Spleen (tissue), 7 donors: ENCODE measurements at regions not wholly inside any gene's neighbourhood (a gene's known extent, or its start where the extent isn't known, plus 50 kb on each side); places are given as distances from the start of the nearest gene placed in this dataset.

Source experiments
- POLR2AphosphoS5 ChIP-seq, 3 donors: sonication (generic); formaldehyde crosslinking; IDR thresholded peaks; one replicate each; pipeline ENCODE4 v1.5.1; 2017; ENCODE audit warnings: antibody characterized with exemption in 3 of 3
- TF ChIP-seq, protein P1 (sequence below), 11 experiments: fragments of 200-600 bp in 7 of 11; fragments of 450-650 bp in 4 of 11; sonication (generic) in 4 of 11; IDR thresholded peaks in 8 of 11; conservative IDR thresholded peaks in 3 of 11; 1 replicate in 7 of 11; 2 replicates in 4 of 11; pipeline versions ENCODE4 v1.4.0 to v1.8.0; 2016 to 2021; ENCODE audit warnings: antibody characterized with exemption in 11 of 11, inconsistent platforms in 4 of 11, mild to moderate bottlenecking in 1 of 11
- donor health status: DM: no; HTN: no; CAD: no; lungs with moderate emphysema.
- donor health status: DM: no; HTN: no; CAD: no.
- donor health status: DM: no; HTN: no; CAD: no.

DNA sequence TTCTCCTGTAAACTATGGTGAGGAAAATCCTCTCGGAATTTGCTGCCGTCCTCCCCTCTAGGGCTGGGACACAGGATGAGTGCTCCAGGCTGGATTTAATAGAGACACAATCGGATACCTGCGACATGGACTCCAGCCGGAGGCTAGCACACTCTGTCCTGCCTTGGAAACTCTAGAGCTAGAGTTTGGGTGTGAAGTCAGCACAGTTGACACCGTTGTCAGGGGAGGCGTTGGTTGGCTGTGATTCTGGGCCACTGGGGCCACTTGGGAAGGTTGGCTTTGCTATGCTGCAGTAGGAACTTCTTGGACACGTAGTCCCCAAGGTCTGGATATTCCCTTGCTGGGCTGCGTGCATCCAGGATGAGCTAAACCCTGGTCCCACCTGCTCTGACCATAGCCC lies 169.4 kb downstream of the NRN1 start:
- TF ChIP-seq, protein P1, sequence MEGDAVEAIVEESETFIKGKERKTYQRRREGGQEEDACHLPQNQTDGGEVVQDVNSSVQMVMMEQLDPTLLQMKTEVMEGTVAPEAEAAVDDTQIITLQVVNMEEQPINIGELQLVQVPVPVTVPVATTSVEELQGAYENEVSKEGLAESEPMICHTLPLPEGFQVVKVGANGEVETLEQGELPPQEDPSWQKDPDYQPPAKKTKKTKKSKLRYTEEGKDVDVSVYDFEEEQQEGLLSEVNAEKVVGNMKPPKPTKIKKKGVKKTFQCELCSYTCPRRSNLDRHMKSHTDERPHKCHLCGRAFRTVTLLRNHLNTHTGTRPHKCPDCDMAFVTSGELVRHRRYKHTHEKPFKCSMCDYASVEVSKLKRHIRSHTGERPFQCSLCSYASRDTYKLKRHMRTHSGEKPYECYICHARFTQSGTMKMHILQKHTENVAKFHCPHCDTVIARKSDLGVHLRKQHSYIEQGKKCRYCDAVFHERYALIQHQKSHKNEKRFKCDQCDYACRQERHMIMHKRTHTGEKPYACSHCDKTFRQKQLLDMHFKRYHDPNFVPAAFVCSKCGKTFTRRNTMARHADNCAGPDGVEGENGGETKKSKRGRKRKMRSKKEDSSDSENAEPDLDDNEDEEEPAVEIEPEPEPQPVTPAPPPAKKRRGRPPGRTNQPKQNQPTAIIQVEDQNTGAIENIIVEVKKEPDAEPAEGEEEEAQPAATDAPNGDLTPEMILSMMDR (IDR thresholded peaks at IDR 0.05 in 8 of 11, conservative IDR thresholded peaks at IDR 0.05 in 3 of 11) = no peak
- no peak for TF ChIP-seq POLR2AphosphoS5 (IDR thresholded peaks at IDR 0.05)
